K562 (cell line): ENCODE measurements at regions not wholly inside any gene's neighbourhood (a gene's known extent, or its start where the extent isn't known, plus 50 kb on each side); places are given as distances from the start of the nearest gene placed in this dataset.

Experiments
- ATAC-seq: fragments of 200-7000 bp; cut with Tn5 transposase; 3 replicates; pipeline ENCODE4 v1.9.1; 2020; ENCODE audit warnings: moderate library complexity
- BruUV-seq: library from RNA; stranded (reverse); fragments of 400-500 nt; replicated peaks from 2 replicates; lab custom pipeline; 2021; lab: Mats Ljungman, UMichigan
- CTCF ChIA-PET: fragments of 300-600 bp; formaldehyde crosslinking; extraction: SDS; loops from one replicate; lab custom pipeline; 2021; ENCODE audit warnings: low intra/inter-chr PET ratio; lab: Yijun Ruan, JAX
- POLR2A ChIA-PET: fragments of 300-600, 350-650 bp; sonication (Branson Sonifier 250); formaldehyde crosslinking; extraction: SDS; loops from one replicate; lab custom pipeline; 2021; ENCODE audit warnings: antibody characterized with exemption, inconsistent platforms; lab: Yijun Ruan, JAX
- DNase-seq, 4 experiments: peaks; one replicate each; pipeline versions ENCODE4 v3.0.0 to v3.0.0-alpha.2; 2011 to 2018; ENCODE audit warnings: low spot score in 3 of 4, mixed read lengths in 3 of 4; ENCODE audit errors: extremely low read depth in 1 of 4
- FAIRE-seq: peaks from 2 replicates; lab custom pipeline; 2011; peaks lifted over from hg19 to GRCh38; lab: Jason Lieb, UNC
- H2AFZ ChIP-seq: 2 replicates; pipeline ENCODE4 v1.6.0; 2011; ENCODE audit warnings: low read depth, low read length, control low read depth, inconsistent platforms
- H3K27ac ChIP-seq: fragments of 200-600 bp; 3 replicates; pipeline ENCODE4 v1.8.0; 2011; ENCODE audit warnings: low read depth, mild to moderate bottlenecking, control low read depth, inconsistent platforms, low read length, moderate library complexity, mixed read lengths; ENCODE audit errors: extremely low read depth
- H3K27me3 ChIP-seq, 2 experiments: fragments of 300-600 bp in 1 of 2; 2 replicates in 1 of 2; 3 replicates in 1 of 2; pipeline versions ENCODE4 v1.6.0 to v1.8.0; 2011; ENCODE audit warnings: inconsistent platforms in 2 of 2, low read length in 2 of 2, mild to moderate bottlenecking in 1 of 2, mixed read lengths in 1 of 2, moderate library complexity in 1 of 2; ENCODE audit not compliant: control insufficient read depth in 2 of 2, insufficient read depth in 2 of 2
- H3K36me3 ChIP-seq: fragments of 300-600 bp; 3 replicates; pipeline ENCODE4 v1.8.0; 2011; ENCODE audit warnings: mild to moderate bottlenecking, low read length, inconsistent platforms; ENCODE audit not compliant: control insufficient read depth, insufficient read depth
- H3K4me1 ChIP-seq, 2 experiments: fragments of 200-600 bp in 1 of 2; replicated peaks in 1 of 2; 2 replicates in 1 of 2; 3 replicates in 1 of 2; pipeline versions ENCODE4 v1.5.1 to v1.8.0; 2011; ENCODE audit warnings: inconsistent platforms in 2 of 2, low read length in 2 of 2, mild to moderate bottlenecking in 1 of 2, mixed read lengths in 1 of 2, moderate library complexity in 1 of 2; ENCODE audit not compliant: control insufficient read depth in 2 of 2, insufficient read depth in 2 of 2
- H3K4me2 ChIP-seq: 2 replicates; pipeline ENCODE4 v1.6.1; 2011; ENCODE audit warnings: low read length, control low read depth, inconsistent platforms, mixed read lengths; ENCODE audit not compliant: insufficient read depth
- H3K4me3 ChIP-seq: fragments of 200-600 bp; sonication (generic), shearing (Covaris generic); 2 replicates; pipeline ENCODE4 v1.5.1; 2016; ENCODE audit warnings: control low read depth, inconsistent platforms
- H3K79me2 ChIP-seq: fragments of 200-600 bp; 3 replicates; pipeline ENCODE4 v1.8.0; 2011; ENCODE audit warnings: low read length, inconsistent platforms; ENCODE audit not compliant: control insufficient read depth, insufficient read depth
- H3K9ac ChIP-seq, 2 experiments: 2 replicates each; pipeline versions ENCODE4 v1.6.0 to v1.6.1; 2011; ENCODE audit warnings: low read depth in 2 of 2, low read length in 2 of 2, control low read depth in 1 of 2, inconsistent platforms in 1 of 2, mild to moderate bottlenecking in 1 of 2, mixed read lengths in 1 of 2; ENCODE audit not compliant: insufficient read depth in 1 of 2
- H3K9me1 ChIP-seq: one replicate; pipeline ENCODE4 v1.6.0; 2011; ENCODE audit warnings: inconsistent platforms, mild to moderate bottlenecking, low read length, moderate library complexity; ENCODE audit not compliant: control insufficient read depth, insufficient read depth
- H3K9me3 ChIP-seq: replicated peaks from 2 replicates; pipeline ENCODE4 v1.5.1; 2011; ENCODE audit warnings: low read depth, low read length, inconsistent platforms; ENCODE audit not compliant: control insufficient read depth, insufficient read depth
- H4K20me1 ChIP-seq: replicated peaks from 2 replicates; pipeline ENCODE4 v1.6.1; 2011; ENCODE audit warnings: low read length, inconsistent platforms, mixed read lengths; ENCODE audit not compliant: control insufficient read depth, insufficient read depth
- EGR1 ChIP-seq: fragments of 450-650 bp; conservative IDR thresholded peaks from 2 replicates; pipeline ENCODE4 v1.6.1; 2017; ENCODE audit warnings: mild to moderate bottlenecking
- ELF2 ChIP-seq: fragments of 250-450 bp; sonication (Bioruptor Pico); IDR thresholded peaks from 2 replicates; pipeline ENCODE4 v1.5.0; 2021; ENCODE audit warnings: mild to moderate bottlenecking
- ETV6 ChIP-seq, 3 experiments: fragments of 150-350 bp in 1 of 3; sonication (generic) in 1 of 3; formaldehyde crosslinking in 1 of 3; IDR thresholded peaks; 2 replicates each; pipeline versions ENCODE4 v1.6.1 to v1.8.0; 2014 to 2022; ENCODE audit warnings: borderline replicate concordance in 2 of 3, low read depth in 2 of 3, antibody characterized with exemption in 1 of 3, low read length in 1 of 3, mild to moderate bottlenecking in 1 of 3, missing genetic modification reagents in 1 of 3
- MCM2 ChIP-seq: fragments of 450-650 bp; IDR thresholded peaks from 2 replicates; pipeline ENCODE4 v1.6.1; 2017; ENCODE audit warnings: low read depth, mild to moderate bottlenecking
- MED1 ChIP-seq: sonication (generic); formaldehyde crosslinking; IDR thresholded peaks from 2 replicates; pipeline ENCODE4 v1.8.1; 2023; ENCODE audit warnings: missing genetic modification reagents, borderline replicate concordance
- MTF1 ChIP-seq: fragments of 250-450 bp; sonication (Bioruptor Pico); IDR thresholded peaks from 2 replicates; pipeline ENCODE4 v1.9.0; 2021; ENCODE audit warnings: moderate library complexity, mild to moderate bottlenecking, inconsistent platforms, borderline replicate concordance
- RBFOX2 ChIP-seq: fragments of 200-400 bp; formaldehyde crosslinking; IDR thresholded peaks from 2 replicates; pipeline ENCODE4 v1.6.1; 2017; ENCODE audit warnings: low read depth, mild to moderate bottlenecking, low read length, moderate library complexity
- SIRT6 ChIP-seq: IDR thresholded peaks from one replicate; pipeline ENCODE4 v1.6.1; 2012; ENCODE audit warnings: low read depth, mild to moderate bottlenecking, control low read depth, inconsistent platforms, low read length, moderate library complexity
- ZKSCAN3 ChIP-seq: fragments of 250-450 bp; sonication (Bioruptor Pico); IDR thresholded peaks from 2 replicates; pipeline ENCODE4 v1.4.0; 2020
- WGBS: fragments of 100-300 bp; shearing (Covaris generic); methylation state at CpG from one replicate; pipeline ENCODE4 v1.1.6; 2016; ENCODE audit warnings: low coverage, mixed read lengths; ENCODE audit not compliant: insufficient coverage; ENCODE audit errors: missing lambda C conversion rate; 5-methylcytosine and 5-hydroxymethylcytosine counted together
- in situ Hi-C: fragments of 300-500 bp; cut with MboI; formaldehyde crosslinking; loops from 4 replicates; pipeline ENCODE4 v1.15.0; 2018; ENCODE audit warnings: inconsistent platforms, mixed read lengths
- intact Hi-C: fragments of 100-400 bp; cut with micrococcal nuclease; formaldehyde crosslinking; loops from 2 replicates; pipeline ENCODE4 v1.14.2; 2022
- TF ChIP-seq, protein P1 (sequence below): fragments of 250-450 bp; sonication (Bioruptor Pico); IDR thresholded peaks from 2 replicates; pipeline ENCODE4 v1.9.0; 2021; ENCODE audit warnings: mild to moderate bottlenecking
- TF ChIP-seq, protein P2 (sequence below): fragments of 450-650 bp; IDR thresholded peaks from 2 replicates; pipeline ENCODE4 v1.7.0; 2016; ENCODE audit warnings: borderline replicate concordance

DNA sequence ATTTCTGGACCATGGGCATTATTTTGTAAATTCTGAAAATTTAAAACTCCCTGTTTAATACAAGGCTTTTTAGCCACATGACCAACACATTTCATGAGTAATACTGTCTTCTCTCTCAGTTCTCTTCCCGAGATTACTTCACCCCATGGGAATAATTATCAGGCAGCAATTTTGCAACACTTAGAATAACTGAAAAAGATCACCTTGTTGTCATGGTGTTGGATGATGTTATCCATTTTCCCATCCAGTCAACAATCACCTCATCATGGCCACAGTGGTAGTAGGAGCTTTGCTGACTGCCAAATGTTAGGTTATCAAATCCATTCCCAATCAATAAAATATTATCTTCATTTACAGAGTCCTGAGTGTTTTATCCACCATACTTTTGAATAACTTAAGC is 354.9 kb upstream of the ISL1 start:
- TF ChIP-seq, protein P1, sequence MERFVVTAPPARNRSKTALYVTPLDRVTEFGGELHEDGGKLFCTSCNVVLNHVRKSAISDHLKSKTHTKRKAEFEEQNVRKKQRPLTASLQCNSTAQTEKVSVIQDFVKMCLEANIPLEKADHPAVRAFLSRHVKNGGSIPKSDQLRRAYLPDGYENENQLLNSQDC = no peak
- TF ChIP-seq ELF2 (CRISPR knock-in tag) (no peak), MED1 (CRISPR knock-in tag) (no peak)
- BruUV-seq = no TSS peak
- WGBS = 8% methylated on average over 1 of the region's 1 CpG
- ATAC-seq (no peak), DNase-seq (no peak), FAIRE-seq (no peak)
- H3K4me1 ChIP-seq = no peaks in the 10 kb centered on the region
- H3K4me2 ChIP-seq = no peak overlapping the region
- POLR2A ChIA-PET = no interaction called here
- CTCF ChIA-PET = no interaction called here
- intact Hi-C loops (no loop called here), in situ Hi-C loops (no loop called here)
- H3K4me3 ChIP-seq = no peak overlapping the region
- no peak overlapping the region for H3K27ac ChIP-seq
- no peaks in the 10 kb centered on the region for H4K20me1 ChIP-seq
- H3K27me3 ChIP-seq = no peaks in the 10 kb centered on the region
- H3K36me3 ChIP-seq = no peaks in the 10 kb centered on the region
- H3K9me1 ChIP-seq = no peaks in the 10 kb centered on the region
- no peaks in the 10 kb centered on the region for H3K9me3 ChIP-seq
- no peaks in the 10 kb centered on the region for H3K79me2 ChIP-seq
- no peak overlapping the region for H3K9ac ChIP-seq
- no peak overlapping the region for H2AFZ ChIP-seq

DNA sequence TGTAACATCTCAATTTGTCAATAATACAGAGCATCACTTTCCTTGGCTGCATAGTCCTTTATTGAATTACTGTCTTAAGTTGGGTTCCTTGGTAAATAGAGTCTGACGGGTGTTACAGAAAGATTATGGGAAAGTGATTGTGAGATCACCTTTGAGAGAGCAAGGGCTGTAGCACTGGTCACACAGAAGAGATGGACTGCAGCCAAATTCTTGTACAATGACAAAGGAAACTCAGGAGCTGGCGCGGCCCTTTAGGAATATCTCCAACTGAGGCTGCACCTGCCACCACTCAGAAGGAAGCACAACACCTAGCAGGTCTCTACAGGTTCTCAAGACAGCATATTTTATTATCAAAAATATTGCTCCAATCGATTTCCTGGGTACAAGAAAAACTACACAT is 350.0 kb upstream of the ISL1 start:
- H3K9me1 ChIP-seq = no peaks in the 10 kb centered on the region
- H3K9me3 ChIP-seq = no peaks in the 10 kb centered on the region
- H3K27ac ChIP-seq = no peak overlapping the region
- H3K4me2 ChIP-seq = no peak overlapping the region
- no peak for ATAC-seq
- CTCF ChIA-PET = no interaction called here
- no TSS peak for BruUV-seq
- FAIRE-seq = no peak
- H2AFZ ChIP-seq = no peak overlapping the region
- TF ChIP-seq MCM2 = no peak
- no peak for TF ChIP-seq EGR1
- TF ChIP-seq ETV6 (IDR thresholded peaks at IDR 0.05; ENCODE audit: borderline replicate concordance in 1 of 2, low read depth in 2 of 2, low read length in 1 of 2) = no peak
- TF ChIP-seq ETV6 (CRISPR knock-in tag; IDR thresholded peaks at IDR 0.05; ENCODE audit: borderline replicate concordance) = no peak
- TF ChIP-seq, protein P2, sequence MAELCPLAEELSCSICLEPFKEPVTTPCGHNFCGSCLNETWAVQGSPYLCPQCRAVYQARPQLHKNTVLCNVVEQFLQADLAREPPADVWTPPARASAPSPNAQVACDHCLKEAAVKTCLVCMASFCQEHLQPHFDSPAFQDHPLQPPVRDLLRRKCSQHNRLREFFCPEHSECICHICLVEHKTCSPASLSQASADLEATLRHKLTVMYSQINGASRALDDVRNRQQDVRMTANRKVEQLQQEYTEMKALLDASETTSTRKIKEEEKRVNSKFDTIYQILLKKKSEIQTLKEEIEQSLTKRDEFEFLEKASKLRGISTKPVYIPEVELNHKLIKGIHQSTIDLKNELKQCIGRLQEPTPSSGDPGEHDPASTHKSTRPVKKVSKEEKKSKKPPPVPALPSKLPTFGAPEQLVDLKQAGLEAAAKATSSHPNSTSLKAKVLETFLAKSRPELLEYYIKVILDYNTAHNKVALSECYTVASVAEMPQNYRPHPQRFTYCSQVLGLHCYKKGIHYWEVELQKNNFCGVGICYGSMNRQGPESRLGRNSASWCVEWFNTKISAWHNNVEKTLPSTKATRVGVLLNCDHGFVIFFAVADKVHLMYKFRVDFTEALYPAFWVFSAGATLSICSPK = no peak
- TF ChIP-seq RBFOX2 = no peak
- TF ChIP-seq ZKSCAN3 = no peak
- TF ChIP-seq MTF1 (CRISPR knock-in tag) = no peak
- no peak for TF ChIP-seq SIRT6
- no peaks in the 10 kb centered on the region for H3K79me2 ChIP-seq
- no peak overlapping the region for H3K9ac ChIP-seq
- no peaks in the 10 kb centered on the region for H3K4me1 ChIP-seq
- intact Hi-C loops (no loop called here), in situ Hi-C loops (no loop called here)
- H3K4me3 ChIP-seq = no peak overlapping the region
- peak in 1 of 4 experiments; percentile 1 for DNase-seq
- no peaks in the 10 kb centered on the region for H4K20me1 ChIP-seq
- POLR2A ChIA-PET = no interaction called here
- no peaks in the 10 kb centered on the region for H3K36me3 ChIP-seq
- 8% methylated on average over 4 of the region's 4 CpGs for WGBS
- H3K27me3 ChIP-seq = no peaks in the 10 kb centered on the region
